ENCODE measurements at regions not wholly inside any gene's neighbourhood (a gene's known extent, or its start where the extent isn't known, plus 50 kb on each side); places are given as distances from the start of the nearest gene placed in this dataset.
A peak's percentile ranks its signal among the peaks of the same experiment; 100 is the strongest.

- Histone ChIP-seq H2BK15ac (ENCODE audit: low read depth, low read length) (no peak overlapping the region), H4K8ac (ENCODE audit: low read depth in 2 of 2, low read length in 2 of 2) (no peak overlapping the region), H4K20me1 (ENCODE audit: insufficient read depth, low read length) (no peaks in the 10 kb centered on the region), H4K91ac (ENCODE audit: insufficient read depth, low read depth, low read length) (no peak overlapping the region), H3K4me1 (ENCODE audit: control insufficient read depth, insufficient read depth, low read length) (no peaks in the 10 kb centered on the region; the same call in 1 of the 2 replicates), H3K9ac (ENCODE audit: low read depth, low read length) (no peak overlapping the region), H2AK5ac (ENCODE audit: low read depth, low read length) (no peak overlapping the region), H2BK20ac (ENCODE audit: low read depth, low read length) (no peak overlapping the region), H2AK9ac (replicated peaks; ENCODE audit: low read depth, low read length, poor library complexity) (no peak overlapping the region), H4K5ac (ENCODE audit: low read depth, low read length) (no peak overlapping the region; the same call in 1 of the 2 replicates), H3K79me1 (ENCODE audit: low read depth in 1 of 2, low read length in 2 of 2) (no peaks in the 10 kb centered on the region), H3K36me3 (ENCODE audit: control insufficient read depth, insufficient read depth, low read length) (no peaks in the 10 kb centered on the region), H3K4ac (ENCODE audit: low read depth, low read length) (no peak overlapping the region), H3K14ac (replicated peaks; ENCODE audit: low read depth, low read length) (no peak overlapping the region), H3K56ac (ENCODE audit: extremely low read depth, insufficient read depth, low read length) (no peak overlapping the region), H3K4me2 (ENCODE audit: low read depth, low read length) (no peak overlapping the region), H2BK5ac (ENCODE audit: low read depth, low read length, poor library complexity, severe bottlenecking) (no peak overlapping the region), H3K27ac (ENCODE audit: insufficient read depth, low read length) (no peak overlapping the region), H3K27me3 (ENCODE audit: control insufficient read depth, insufficient read depth, low read length) (no peaks in the 10 kb centered on the region), H2AFZ (replicated peaks; ENCODE audit: low read length, poor library complexity) (no peak overlapping the region), H2BK120ac (ENCODE audit: low read depth, low read length) (no peak overlapping the region), H3K4me3 (ENCODE audit: insufficient read depth, low read depth, low read length) (no peak overlapping the region), H3K9me3 (ENCODE audit: control insufficient read depth, insufficient read depth, low read length) (no peaks in the 10 kb centered on the region), H3K18ac (ENCODE audit: low read depth, low read length) (no peak overlapping the region), H3K9me1 (ENCODE audit: insufficient read depth, low read length) (no peaks in the 10 kb centered on the region), H3K23ac (ENCODE audit: low read depth, low read length) (no peak overlapping the region)
- DNase-seq: no peak
- dilution Hi-C loops (cut with HindIII; ENCODE audit: low sequenced_read_pairs, unreplicated experiment) (no loop called here), intact Hi-C loops (cut with micrococcal nuclease) (no loop called here), in situ Hi-C loops (cut with MboI; ENCODE audit: low sequenced_read_pairs) (no loop called here)
- TF ChIP-seq CHD1 (IDR thresholded peaks at IDR 0.05; ENCODE audit: low read depth, low read length) (no peak), RAD21 (IDR thresholded peaks at IDR 0.05; ENCODE audit: low read length) (no peak), MAFK (IDR thresholded peaks at IDR 0.05; ENCODE audit: low read depth, low read length) (no peak), RCOR1 (IDR thresholded peaks at IDR 0.05; ENCODE audit: insufficient replicate concordance, low read length) (no peak)
- BruUV-seq (replicated peaks): no TSS peak
- CTCF ChIA-PET: no interaction called here
- peak; percentile 66 for ATAC-seq (ENCODE audit: low read depth)
- POLR2A ChIA-PET (ENCODE audit: unreplicated experiment): no interaction called here
- WGBS, 2 experiments (ENCODE audit: extremely low coverage in 2 of 2, insufficient read length in 1 of 2): no CpG with 5 or more reads among the region's 5 CpGs
Observed at GRCh38 chr9:108257382-108257781, 598.4 kb downstream of the ACTL7B start.
